SK-N-SH treated with all-trans-retinoic acid at 6 μM for 48 hours (cell line): ENCODE measurements at regions not wholly inside any gene's neighbourhood (a gene's known extent, or its start where the extent isn't known, plus 50 kb on each side); places are given as distances from the start of the nearest gene placed in this dataset.

Experiments
- ATAC-seq: fragments of 200-7000 bp; cut with Tn5 transposase; 3 replicates; pipeline ENCODE4 v1.9.1; 2020; ENCODE audit warnings: mild to moderate bottlenecking, moderate library complexity
- BACH2 ChIP-seq: fragments of 250-450 bp; sonication (Bioruptor Pico); IDR thresholded peaks from 2 replicates; pipeline ENCODE4 v1.9.0; 2021; ENCODE audit warnings: mild to moderate bottlenecking, borderline replicate concordance
- CSDC2 ChIP-seq: fragments of 250-450 bp; sonication (Bioruptor Pico); IDR thresholded peaks from 2 replicates; pipeline ENCODE4 v1.5.0; 2020; ENCODE audit warnings: mild to moderate bottlenecking, moderate library complexity
- CSRNP3 ChIP-seq: fragments of 250-450 bp; sonication (Bioruptor Pico); IDR thresholded peaks from 2 replicates; pipeline ENCODE4 v1.5.1; 2021; ENCODE audit warnings: mild to moderate bottlenecking, moderate library complexity
- ESRRG ChIP-seq: fragments of 250-450 bp; sonication (Bioruptor Pico); IDR thresholded peaks from 2 replicates; pipeline ENCODE4 v1.6.1; 2021; ENCODE audit warnings: mild to moderate bottlenecking
- GLIS3 ChIP-seq: fragments of 250-450 bp; sonication (Bioruptor Pico); IDR thresholded peaks from 2 replicates; pipeline ENCODE4 v1.5.0; 2020; ENCODE audit warnings: mild to moderate bottlenecking, moderate library complexity
- ISL1 ChIP-seq: fragments of 250-450 bp; sonication (Bioruptor Pico); IDR thresholded peaks from 2 replicates; pipeline ENCODE4 v2.1.2; 2022; ENCODE audit warnings: mild to moderate bottlenecking, moderate library complexity
- OSR1 ChIP-seq: fragments of 250-450 bp; sonication (Bioruptor Pico); IDR thresholded peaks from 2 replicates; pipeline ENCODE4 v1.8.0; 2022; ENCODE audit warnings: moderate library complexity, mild to moderate bottlenecking, inconsistent platforms
- PATZ1 ChIP-seq: fragments of 250-450 bp; sonication (Bioruptor Pico); IDR thresholded peaks from 2 replicates; pipeline ENCODE4 v1.8.0; 2020; ENCODE audit warnings: mild to moderate bottlenecking, moderate library complexity, borderline replicate concordance
- POU6F1 ChIP-seq: fragments of 250-450 bp; sonication (Bioruptor Pico); IDR thresholded peaks from 2 replicates; pipeline ENCODE4 v1.8.0; 2021; ENCODE audit warnings: low read depth, mild to moderate bottlenecking, moderate library complexity, borderline replicate concordance
- PPARA ChIP-seq: fragments of 250-450 bp; sonication (Bioruptor Pico); IDR thresholded peaks from 2 replicates; pipeline ENCODE4 v1.5.0; 2020; ENCODE audit warnings: mild to moderate bottlenecking, borderline replicate concordance
- SNAI2 ChIP-seq: fragments of 250-450 bp; sonication (Bioruptor Pico); IDR thresholded peaks from 2 replicates; pipeline ENCODE4 v1.5.0; 2020; ENCODE audit warnings: mild to moderate bottlenecking, moderate library complexity
- TOX ChIP-seq: fragments of 250-450 bp; sonication (Bioruptor Pico); IDR thresholded peaks from 2 replicates; pipeline ENCODE4 v1.8.0; 2021; ENCODE audit warnings: mild to moderate bottlenecking, moderate library complexity, borderline replicate concordance
- TSHZ2 ChIP-seq: fragments of 250-450 bp; sonication (Bioruptor Pico); IDR thresholded peaks from 2 replicates; pipeline ENCODE4 v1.5.0; 2020; ENCODE audit warnings: mild to moderate bottlenecking, moderate library complexity
- ZC3H10 ChIP-seq: fragments of 250-450 bp; sonication (Bioruptor Pico); IDR thresholded peaks from 2 replicates; pipeline ENCODE4 v1.5.1; 2021; ENCODE audit warnings: mild to moderate bottlenecking, moderate library complexity
- ZFP3 ChIP-seq: fragments of 250-450 bp; sonication (Bioruptor Pico); IDR thresholded peaks from 2 replicates; pipeline ENCODE4 v1.5.0; 2020; ENCODE audit warnings: mild to moderate bottlenecking, moderate library complexity
- ZFP30 ChIP-seq: fragments of 450-650 bp; formaldehyde crosslinking; IDR thresholded peaks from 2 replicates; pipeline ENCODE4 v1.5.0; 2022; ENCODE audit warnings: mild to moderate bottlenecking, moderate library complexity
- ZNF8 ChIP-seq: fragments of 450-650 bp; formaldehyde crosslinking; IDR thresholded peaks from 2 replicates; pipeline ENCODE4 v1.5.0; 2020; ENCODE audit warnings: mild to moderate bottlenecking, moderate library complexity

- TF ChIP-seq CSRNP3 (CRISPR knock-in tag) (no peak), GLIS3 (CRISPR knock-in tag) (no peak), POU6F1 (CRISPR knock-in tag) (no peak), ESRRG (CRISPR knock-in tag) (no peak), ZFP3 (CRISPR knock-in tag) (no peak), PPARA (no peak), TOX (no peak), BACH2 (CRISPR knock-in tag) (no peak)
- TF ChIP-seq, all 23 proteins: peak for 0
Observed at GRCh38 chr3:181635141-181635540, 76.6 kb upstream of the SOX2 start (continued).

GRCh38 chr3:181633556-181633955 lies 78.2 kb upstream of the SOX2 start:
- TF ChIP-seq CSDC2 (CRISPR knock-in tag) (no peak), SNAI2 (no peak), TSHZ2 (CRISPR knock-in tag) (no peak)
- ATAC-seq, result no peak

- TF ChIP-seq BACH2 (CRISPR knock-in tag) (no peak), ZFP3 (CRISPR knock-in tag) (no peak), ISL1 (CRISPR knock-in tag) (no peak), SNAI2 (no peak), CSDC2 (CRISPR knock-in tag) (no peak), ZC3H10 (CRISPR knock-in tag) (no peak), TSHZ2 (CRISPR knock-in tag) (no peak)
- TF ChIP-seq, all 23 proteins: peak for 0
Observed at GRCh38 chr3:181631901-181632300, 79.8 kb upstream of the SOX2 start.

GRCh38 chr3:181630853-181631252 lies 80.9 kb upstream of the SOX2 start:
- no peak for ATAC-seq
- TF ChIP-seq ZC3H10 (CRISPR knock-in tag) (no peak), PATZ1 (CRISPR knock-in tag) (no peak), ZNF8 (no peak), ZFP30 (CRISPR knock-in tag) (no peak), CSDC2 (CRISPR knock-in tag) (no peak), BACH2 (CRISPR knock-in tag) (no peak), OSR1 (no peak), GLIS3 (CRISPR knock-in tag) (no peak)

More at GRCh38 chr3:181631901-181632300, 79.8 kb upstream of the SOX2 start:
- ATAC-seq, result no peak
